Stimulated activated naive CD8-positive, alpha-beta T cell treated with anti-CD3 and anti-CD28 coated beads, Interleukin-15, Interleukin-2, amounts not matched to agents 100 U/mL and 50 U/mL, for 24 hours (primary cell): ENCODE measurements at regions not wholly inside any gene's neighbourhood (a gene's known extent, or its start where the extent isn't known, plus 50 kb on each side); places are given as distances from the start of the nearest gene placed in this dataset.

Experiments
- ATAC-seq: fragments of 150-1000 bp; cut with Tn5 transposase; one replicate; pipeline ENCODE4 v1.10.0; 2021
- DNase-seq: peaks from one replicate; pipeline ENCODE4 v3.0.0; 2021

- ATAC-seq (no peak), DNase-seq (no peak)
Observed at GRCh38 chr6:105793130-105793529, 293.0 kb upstream of the PRDM1 start.

GRCh38 chr6:105791583-105792318 is 294.4 kb upstream of the PRDM1 start:
- ATAC-seq (no peak), DNase-seq (no peak)

- ATAC-seq (no peak), DNase-seq (no peak)
Observed at GRCh38 chr6:105791179-105791578, 295.0 kb upstream of the PRDM1 start.

GRCh38 chr6:105790635-105791034 is 295.5 kb upstream of the PRDM1 start:
- ATAC-seq (no peak), DNase-seq (no peak)

- ATAC-seq = no peak
- DNase-seq = no peak
Observed at GRCh38 chr6:105789935-105790334, 296.2 kb upstream of the PRDM1 start.

GRCh38 chr6:105787747-105788146 is 298.4 kb upstream of the PRDM1 start:
- ATAC-seq = no peak
- DNase-seq = no peak

GRCh38 chr6:105786890-105787655 is 299.1 kb upstream of the PRDM1 start:
- peak; percentile 61 for ATAC-seq
- DNase-seq = peak; percentile 19

GRCh38 chr6:105786449-105786848 is 299.7 kb upstream of the PRDM1 start:
- DNase-seq (no peak), ATAC-seq (no peak)

GRCh38 chr6:105785066-105785811 is 300.9 kb upstream of the PRDM1 start:
- ATAC-seq (no peak), DNase-seq (no peak)

- ATAC-seq (no peak), DNase-seq (no peak)
Observed at GRCh38 chr6:105784179-105784578, 302.0 kb upstream of the PRDM1 start.

- DNase-seq = no peak
- no peak for ATAC-seq
Observed at GRCh38 chr6:105783333-105783935, 302.7 kb upstream of the PRDM1 start.

- ATAC-seq (peak; percentile 53), DNase-seq (no peak)
Observed at GRCh38 chr6:105781915-105782314, 304.2 kb upstream of the PRDM1 start.

- DNase-seq = peak; percentile 29
- ATAC-seq = no peak
Observed at GRCh38 chr6:105781248-105781647, 304.9 kb upstream of the PRDM1 start.

- no peak for DNase-seq
- no peak for ATAC-seq
Observed at GRCh38 chr6:105780146-105780860, 305.8 kb upstream of the PRDM1 start.

- no peak for ATAC-seq
Observed at GRCh38 chr6:105779110-105779509, 307.0 kb upstream of the PRDM1 start.

GRCh38 chr6:105775095-105775494 is 311.0 kb upstream of the PRDM1 start:
- ATAC-seq (no peak), DNase-seq (no peak)

More at GRCh38 chr6:105779110-105779509, 307.0 kb upstream of the PRDM1 start:
- no peak for DNase-seq

- DNase-seq (no peak), ATAC-seq (no peak)
Observed at GRCh38 chr6:105774247-105774646, 311.9 kb upstream of the PRDM1 start.

- DNase-seq = no peak
- ATAC-seq = no peak
Observed at GRCh38 chr6:105771313-105771970, 314.7 kb upstream of the PRDM1 start.

GRCh38 chr6:105769987-105770386 is 316.1 kb upstream of the PRDM1 start:
- DNase-seq = no peak

GRCh38 chr6:105769197-105769596 is 316.9 kb upstream of the PRDM1 start:
- no peak for DNase-seq
- no peak for ATAC-seq

More at GRCh38 chr6:105769987-105770386, 316.1 kb upstream of the PRDM1 start:
- ATAC-seq = no peak

- DNase-seq = no peak
- no peak for ATAC-seq
Observed at GRCh38 chr6:105767541-105767940, 318.6 kb upstream of the PRDM1 start.
